B cell (primary cell): ENCODE measurements at regions not wholly inside any gene's neighbourhood (a gene's known extent, or its start where the extent isn't known, plus 50 kb on each side); places are given as distances from the start of the nearest gene placed in this dataset.

ENCODE experiments used
- ATAC-seq: fragments of 200-7000 bp; cut with Tn5 transposase; one replicate; pipeline ENCODE4 v1.10.0; 2021; ENCODE audit warnings: low read depth, mild to moderate bottlenecking, moderate number of reproducible peaks, moderate library complexity
- CTCF ChIA-PET: fragments of 350-600 bp; sonication (Branson Sonifier 250); formaldehyde crosslinking; loops from one replicate; lab custom pipeline; 2021; ENCODE audit warnings: antibody characterized with exemption, inconsistent platforms; lab: Charles Lee
- POLR2A ChIA-PET: fragments of 350-600 bp; sonication (Branson Sonifier 250); formaldehyde crosslinking; loops from one replicate; lab custom pipeline; 2021; ENCODE audit warnings: antibody characterized with exemption; lab: Charles Lee
- DNase-seq: peaks from one replicate; pipeline ENCODE4 v3.0.0; 2013
- H2AFZ ChIP-seq: 2 replicates; pipeline ENCODE4 v1.6.1; 2012; ENCODE audit warnings: mild to moderate bottlenecking, low read depth, low read length; ENCODE audit not compliant: insufficient read depth, poor library complexity, severe bottlenecking
- H3K27ac ChIP-seq, 2 donors: 1 replicate in 1 of 2; 2 replicates in 1 of 2; pipeline ENCODE4 v1.5.1; 2012 to 2013; ENCODE audit warnings: low read length in 2 of 2, mild to moderate bottlenecking in 2 of 2, moderate library complexity in 1 of 2
- H3K27me3 ChIP-seq, 4 experiments: fragments of 200-600 bp in 1 of 4; sonication (generic) in 1 of 4; replicated peaks in 1 of 4; 1 replicate in 2 of 4; 2 replicates in 2 of 4; pipeline versions ENCODE4 v1.6.1 to v1.7.0; 2013 to 2016; ENCODE audit warnings: low read length in 3 of 4, mild to moderate bottlenecking in 2 of 4, mixed read lengths in 1 of 4, moderate library complexity in 1 of 4; ENCODE audit not compliant: insufficient read depth in 4 of 4, control insufficient read depth in 3 of 4; ENCODE audit errors: control extremely low read depth in 1 of 4
- H3K36me3 ChIP-seq, 2 experiments: replicated peaks in 1 of 2; 1 replicate in 1 of 2; 2 replicates in 1 of 2; pipeline versions ENCODE4 v1.6.1 to v1.7.1; 2013; ENCODE audit warnings: low read length in 1 of 2; ENCODE audit not compliant: insufficient read depth in 2 of 2, control insufficient read depth in 1 of 2; ENCODE audit errors: control extremely low read depth in 1 of 2, extremely low read depth in 1 of 2
- H3K4me1 ChIP-seq, 2 donors: fragments of 200-600 bp in 1 of 2; sonication (generic) in 1 of 2; 1 replicate in 1 of 2; 2 replicates in 1 of 2; pipeline versions ENCODE4 v1.5.1 to v1.6.1; 2013 to 2017; ENCODE audit warnings: low read length in 2 of 2; ENCODE audit not compliant: control insufficient read depth in 2 of 2, insufficient read depth in 2 of 2
- H3K4me2 ChIP-seq: replicated peaks from 2 replicates; pipeline ENCODE3; 2012; ENCODE audit warnings: mild to moderate bottlenecking, low read depth, low read length; ENCODE audit not compliant: poor library complexity, severe bottlenecking
- H3K4me3 ChIP-seq, 5 experiments: fragments of 200-600 bp in 1 of 5; sonication (generic) in 1 of 5; 1 replicate in 3 of 5; 2 replicates in 2 of 5; pipeline versions ENCODE4 v1.5.1 to v1.7.0; 2011 to 2016; ENCODE audit warnings: low read length in 4 of 5, mild to moderate bottlenecking in 4 of 5, low read depth in 2 of 5, control low read depth in 1 of 5, moderate library complexity in 1 of 5; ENCODE audit not compliant: insufficient read depth in 1 of 5; ENCODE audit errors: control extremely low read depth in 1 of 5, extremely low read depth in 1 of 5
- H3K79me2 ChIP-seq: fragments of 200-600 bp; sonication (generic); one replicate; pipeline ENCODE4 v1.6.0; 2016; ENCODE audit warnings: low read length; ENCODE audit not compliant: control insufficient read depth, insufficient read depth
- H3K9ac ChIP-seq: fragments of 200-600 bp; sonication (generic); 2 replicates; pipeline ENCODE4 v1.6.1; 2017; ENCODE audit warnings: mild to moderate bottlenecking, low read length, moderate library complexity
- H3K9me3 ChIP-seq, 3 donors: one replicate each; pipeline versions ENCODE4 v1.6.1 to v1.7.1; 2013; ENCODE audit warnings: low read length in 2 of 3; ENCODE audit not compliant: control insufficient read depth in 2 of 3, insufficient read depth in 1 of 3; ENCODE audit errors: control extremely low read depth in 1 of 3
- H4K20me1 ChIP-seq: 2 replicates; pipeline ENCODE4 v1.6.0; 2012; ENCODE audit warnings: mild to moderate bottlenecking, low read length; ENCODE audit not compliant: insufficient read depth, control insufficient read depth, poor library complexity, severe bottlenecking
- H3K27ac Mint-ChIP-seq: one replicate; pipeline ENCODE4 v1.8.0; 2021; ENCODE audit warnings: mixed read lengths
- H3K27me3 Mint-ChIP-seq: one replicate; pipeline ENCODE4 v1.8.0; 2021; ENCODE audit warnings: mixed read lengths
- H3K4me1 Mint-ChIP-seq: one replicate; pipeline ENCODE4 v1.8.0; 2021; ENCODE audit warnings: mixed read lengths
- H3K4me3 Mint-ChIP-seq: one replicate; pipeline ENCODE4 v1.8.0; 2021; ENCODE audit warnings: mixed read lengths
- H3K9me3 Mint-ChIP-seq: one replicate; pipeline ENCODE4 v1.8.0; 2022; ENCODE audit warnings: mixed read lengths; ENCODE audit not compliant: insufficient read depth
- EZH2 ChIP-seq: IDR thresholded peaks from 2 replicates; pipeline ENCODE4 v1.6.1; 2012; ENCODE audit warnings: borderline replicate concordance, low read depth, mild to moderate bottlenecking, moderate library complexity, low read length; ENCODE audit not compliant: insufficient read depth, poor library complexity, severe bottlenecking
- WGBS: methylation state at CpG from one replicate; pipeline ENCODE4 v1.1.5; 2013; ENCODE audit warnings: missing lambda C conversion rate; ENCODE audit not compliant: insufficient coverage; 5-methylcytosine and 5-hydroxymethylcytosine counted together
- intact Hi-C: fragments of 100-400 bp; cut with micrococcal nuclease; formaldehyde crosslinking; loops from one replicate; pipeline ENCODE4 v1.10.0; 2022
- TF ChIP-seq, protein P1 (sequence below): fragments of 200-600 bp; IDR thresholded peaks from one replicate; pipeline ENCODE4 v1.8.0; 2022; ENCODE audit warnings: antibody characterized with exemption, mild to moderate bottlenecking

DNA sequence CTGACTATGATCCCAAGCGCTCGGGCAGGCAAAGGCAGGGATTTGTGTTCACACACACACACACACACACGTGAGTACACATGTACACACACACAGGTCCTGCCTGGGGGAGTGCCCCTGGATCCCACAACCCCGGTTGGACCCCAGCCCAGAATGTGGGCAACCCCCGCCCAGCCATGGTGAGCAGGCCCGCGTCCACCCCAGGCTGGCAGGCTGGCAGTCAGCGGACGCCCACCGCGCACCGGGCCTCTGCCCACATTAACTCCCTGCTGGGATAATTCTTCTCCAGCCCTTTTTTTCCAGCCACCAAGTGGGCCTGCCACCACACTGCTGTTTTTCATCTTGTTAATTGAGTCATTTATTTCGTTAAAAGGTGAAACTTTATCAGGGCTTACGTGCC is 256.2 kb downstream of the BCL11B start:
- H3K27me3 Mint-ChIP-seq: no peaks in the 10 kb centered on the region
- Histone ChIP-seq H3K36me3 (no peaks in the 10 kb centered on the region), H2AFZ (no peak overlapping the region), H3K27me3 (no peaks in the 10 kb centered on the region), H3K9me3 (peaks cover 0 to 34% (median 0%) of the 10 kb centered on the region in 3 donors), H4K20me1 (no peaks in the 10 kb centered on the region), H3K27ac (no peak overlapping the region), H3K4me3 (no peak overlapping the region), H3K4me1 (no peaks in the 10 kb centered on the region), H3K79me2 (no peaks in the 10 kb centered on the region), H3K4me2 (no peak overlapping the region), H3K9ac (no peak overlapping the region)
- CTCF ChIA-PET: no interaction called here
- H3K9me3 Mint-ChIP-seq: peaks cover 5% of the 10 kb centered on the region
- H3K27ac Mint-ChIP-seq: no peak overlapping the region
- no peaks in the 10 kb centered on the region for H3K4me1 Mint-ChIP-seq
- intact Hi-C loops: no loop called here
- 87% methylated on average over 14 of the region's 14 CpGs for WGBS
- ATAC-seq (no peak), DNase-seq (no peak)
- POLR2A ChIA-PET: no interaction called here
- TF ChIP-seq EZH2: no peak
- TF ChIP-seq, protein P1, sequence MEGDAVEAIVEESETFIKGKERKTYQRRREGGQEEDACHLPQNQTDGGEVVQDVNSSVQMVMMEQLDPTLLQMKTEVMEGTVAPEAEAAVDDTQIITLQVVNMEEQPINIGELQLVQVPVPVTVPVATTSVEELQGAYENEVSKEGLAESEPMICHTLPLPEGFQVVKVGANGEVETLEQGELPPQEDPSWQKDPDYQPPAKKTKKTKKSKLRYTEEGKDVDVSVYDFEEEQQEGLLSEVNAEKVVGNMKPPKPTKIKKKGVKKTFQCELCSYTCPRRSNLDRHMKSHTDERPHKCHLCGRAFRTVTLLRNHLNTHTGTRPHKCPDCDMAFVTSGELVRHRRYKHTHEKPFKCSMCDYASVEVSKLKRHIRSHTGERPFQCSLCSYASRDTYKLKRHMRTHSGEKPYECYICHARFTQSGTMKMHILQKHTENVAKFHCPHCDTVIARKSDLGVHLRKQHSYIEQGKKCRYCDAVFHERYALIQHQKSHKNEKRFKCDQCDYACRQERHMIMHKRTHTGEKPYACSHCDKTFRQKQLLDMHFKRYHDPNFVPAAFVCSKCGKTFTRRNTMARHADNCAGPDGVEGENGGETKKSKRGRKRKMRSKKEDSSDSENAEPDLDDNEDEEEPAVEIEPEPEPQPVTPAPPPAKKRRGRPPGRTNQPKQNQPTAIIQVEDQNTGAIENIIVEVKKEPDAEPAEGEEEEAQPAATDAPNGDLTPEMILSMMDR: no peak
- no peak overlapping the region for H3K4me3 Mint-ChIP-seq

DNA sequence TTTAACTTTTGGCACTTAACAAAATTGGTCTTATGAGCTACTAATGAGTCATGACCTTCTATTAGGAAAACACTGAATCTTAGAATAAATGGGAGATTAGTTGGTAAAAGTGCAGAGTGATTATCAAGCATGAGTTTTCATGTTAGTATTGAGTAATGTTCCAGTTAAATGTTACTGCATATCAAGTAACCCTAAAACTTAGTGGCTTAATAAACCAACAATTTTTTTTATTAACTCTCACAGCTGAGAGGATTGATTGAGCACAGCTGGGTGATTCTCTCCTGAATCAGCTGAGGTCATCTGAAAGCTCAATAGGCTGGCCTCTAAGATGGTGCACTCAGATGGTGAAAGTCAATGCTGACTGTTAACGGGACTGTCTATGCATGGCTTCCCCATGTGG is 248.6 kb downstream of the BCL11B start:
- H3K27me3 Mint-ChIP-seq: no peaks in the 10 kb centered on the region

More for the DNA sequence above, 248.6 kb downstream of the BCL11B start:
- TF ChIP-seq, protein P1: no peak
- TF ChIP-seq EZH2: no peak
- Histone ChIP-seq H4K20me1 (no peaks in the 10 kb centered on the region), H3K36me3 (no peaks in the 10 kb centered on the region), H3K4me3 (no peak overlapping the region), H3K27me3 (no peaks in the 10 kb centered on the region), H3K9ac (no peak overlapping the region), H3K79me2 (no peaks in the 10 kb centered on the region), H3K4me2 (no peak overlapping the region), H3K27ac (no peak overlapping the region), H3K9me3 (peaks cover 0 to 16% (median 0%) of the 10 kb centered on the region in 3 donors), H2AFZ (no peak overlapping the region), H3K4me1 (no peaks in the 10 kb centered on the region)
- no peak overlapping the region for H3K4me3 Mint-ChIP-seq
- DNase-seq: no peak
- no peaks in the 10 kb centered on the region for H3K4me1 Mint-ChIP-seq
- ATAC-seq: no peak
- intact Hi-C loops: no loop called here
- WGBS: 29% methylated on average over 1 of the region's 1 CpG
- ChIA-PET POLR2A (no interaction called here), CTCF (no interaction called here)
- peaks cover 4% of the 10 kb centered on the region for H3K9me3 Mint-ChIP-seq
- no peak overlapping the region for H3K27ac Mint-ChIP-seq
